Skeletal muscle satellite cell (primary cell): ENCODE measurements at regions not wholly inside any gene's neighbourhood (a gene's known extent, or its start where the extent isn't known, plus 50 kb on each side); places are given as distances from the start of the nearest gene placed in this dataset.
A peak's percentile ranks its signal among the peaks of the same experiment; 100 is the strongest.

Source experiments
- H3K27me3 ChIP-seq: 2 replicates; pipeline ENCODE4 v1.7.0; 2013; ENCODE audit warnings: low read length; ENCODE audit not compliant: control insufficient read depth, insufficient read depth
- H3K36me3 ChIP-seq: 2 replicates; pipeline ENCODE4 v1.7.0; 2013; ENCODE audit warnings: mild to moderate bottlenecking, control low read depth, low read length; ENCODE audit not compliant: insufficient read depth
- H3K4me1 ChIP-seq: 2 replicates; pipeline ENCODE4 v1.7.0; 2013; ENCODE audit warnings: low read length; ENCODE audit not compliant: control insufficient read depth, insufficient read depth
- H3K4me2 ChIP-seq: 2 replicates; pipeline ENCODE4 v1.7.0; 2013; ENCODE audit warnings: mild to moderate bottlenecking, low read length
- H3K4me3 ChIP-seq: 2 replicates; pipeline ENCODE4 v1.7.0; 2013; ENCODE audit warnings: low read length
- H3K9ac ChIP-seq: 2 replicates; pipeline ENCODE4 v1.7.0; 2013; ENCODE audit warnings: mild to moderate bottlenecking, low read depth, low read length, moderate library complexity
- H3K9me3 ChIP-seq: replicated peaks from 2 replicates; pipeline ENCODE4 v1.7.0; 2013; ENCODE audit warnings: mild to moderate bottlenecking, control low read depth, low read length

DNA sequence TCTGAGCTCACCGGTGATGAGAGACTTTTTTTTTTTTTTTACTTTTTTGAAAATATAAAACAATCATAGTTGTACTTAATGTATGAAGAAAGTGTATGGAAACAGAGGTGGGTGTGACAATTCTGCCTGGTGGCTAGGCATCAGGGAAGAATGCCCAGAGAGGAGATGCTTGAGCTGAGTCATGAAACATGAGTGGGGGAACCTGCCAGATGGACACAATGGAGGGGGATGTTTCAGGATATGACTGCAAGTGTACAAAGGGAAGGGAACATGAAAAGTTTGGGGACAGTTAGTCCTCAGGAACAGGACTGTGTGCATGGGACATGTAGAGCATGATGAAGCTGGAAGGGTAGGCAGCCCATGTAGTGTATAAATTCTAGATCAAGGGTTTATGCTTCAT lies 274.2 kb upstream of the E2F7 start:
- no peaks in the 10 kb centered on the region for H3K9me3 ChIP-seq
- no peaks in the 10 kb centered on the region for H3K27me3 ChIP-seq
- peaks cover 37% of the 10 kb centered on the region for H3K4me1 ChIP-seq
- no peak overlapping the region for H3K9ac ChIP-seq
- H3K36me3 ChIP-seq: no peaks in the 10 kb centered on the region
- H3K4me3 ChIP-seq: no peak overlapping the region
- H3K4me2 ChIP-seq: no peak overlapping the region

DNA sequence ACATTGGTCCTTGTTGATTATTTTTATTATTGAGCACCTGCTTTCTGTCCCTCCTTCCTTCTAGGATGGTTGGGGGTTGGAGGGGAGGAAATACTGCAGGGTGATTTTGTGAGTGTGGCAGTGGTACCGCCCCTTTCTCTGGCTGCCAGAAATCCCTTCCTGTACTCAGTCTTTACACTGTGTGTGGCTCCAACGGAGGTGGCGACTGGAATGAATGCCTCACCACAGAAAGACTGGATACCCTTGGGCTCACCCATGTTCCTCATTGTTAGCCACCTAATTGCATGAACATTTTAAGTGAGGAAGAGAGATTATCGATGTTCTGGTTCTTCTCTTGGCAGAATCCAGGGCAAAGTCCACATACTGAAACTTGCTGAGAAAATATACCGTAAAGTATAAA lies 272.0 kb upstream of the E2F7 start:
- H3K9me3 ChIP-seq: no peaks in the 10 kb centered on the region
- H3K9ac ChIP-seq: no peak overlapping the region
- H3K36me3 ChIP-seq: no peaks in the 10 kb centered on the region
- H3K27me3 ChIP-seq: no peaks in the 10 kb centered on the region
- H3K4me3 ChIP-seq: peak overlapping the region; percentile 48
- peaks cover 23% of the 10 kb centered on the region for H3K4me1 ChIP-seq
- peak overlapping the region; percentile 68 for H3K4me2 ChIP-seq

DNA sequence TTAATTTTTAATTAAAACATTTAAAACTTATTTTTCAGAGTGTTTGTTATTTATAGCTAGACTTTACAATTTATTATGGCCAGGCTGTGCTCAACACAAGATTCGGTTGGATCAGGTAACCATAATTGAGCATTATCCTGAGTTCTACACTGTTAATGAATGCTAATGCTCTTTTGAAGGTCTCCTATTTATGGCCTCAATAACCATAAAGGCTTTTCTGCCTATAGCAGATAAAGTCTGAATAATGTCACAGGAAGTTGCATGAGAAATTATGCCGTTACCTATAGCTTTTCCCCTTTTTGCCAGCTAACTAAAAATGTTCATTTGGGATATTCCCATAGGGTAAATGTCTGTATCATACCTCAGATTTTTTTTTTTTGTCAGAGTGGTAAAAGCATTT lies 269.4 kb upstream of the E2F7 start:
- Histone ChIP-seq H3K4me3 (no peak overlapping the region), H3K4me2 (no peak overlapping the region), H3K27me3 (no peaks in the 10 kb centered on the region), H3K9me3 (no peaks in the 10 kb centered on the region), H3K4me1 (peaks cover 21% of the 10 kb centered on the region), H3K9ac (no peak overlapping the region), H3K36me3 (no peaks in the 10 kb centered on the region)

DNA sequence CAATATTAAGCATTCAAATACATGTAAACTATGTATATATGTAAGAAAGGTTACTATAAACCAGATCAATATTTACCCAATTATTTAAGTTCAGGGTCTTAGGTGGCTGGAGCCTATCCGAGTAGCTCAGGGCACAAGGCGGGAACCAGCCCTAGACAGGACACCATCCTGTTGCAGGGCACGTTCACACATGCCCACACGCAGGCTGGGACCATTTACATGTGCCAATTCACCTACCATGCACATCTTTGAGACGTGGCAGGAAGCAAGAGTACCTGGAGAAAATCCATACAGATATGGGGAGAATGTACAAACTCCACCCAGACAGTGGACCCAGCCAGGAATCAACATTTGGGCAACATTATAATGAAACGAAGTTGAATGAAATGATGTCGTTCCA lies 263.0 kb upstream of the E2F7 start:
- Histone ChIP-seq H3K4me1 (no peaks in the 10 kb centered on the region), H3K27me3 (peaks cover 6% of the 10 kb centered on the region), H3K9ac (no peak overlapping the region), H3K4me2 (no peak overlapping the region), H3K4me3 (no peak overlapping the region), H3K9me3 (no peaks in the 10 kb centered on the region), H3K36me3 (no peaks in the 10 kb centered on the region)

DNA sequence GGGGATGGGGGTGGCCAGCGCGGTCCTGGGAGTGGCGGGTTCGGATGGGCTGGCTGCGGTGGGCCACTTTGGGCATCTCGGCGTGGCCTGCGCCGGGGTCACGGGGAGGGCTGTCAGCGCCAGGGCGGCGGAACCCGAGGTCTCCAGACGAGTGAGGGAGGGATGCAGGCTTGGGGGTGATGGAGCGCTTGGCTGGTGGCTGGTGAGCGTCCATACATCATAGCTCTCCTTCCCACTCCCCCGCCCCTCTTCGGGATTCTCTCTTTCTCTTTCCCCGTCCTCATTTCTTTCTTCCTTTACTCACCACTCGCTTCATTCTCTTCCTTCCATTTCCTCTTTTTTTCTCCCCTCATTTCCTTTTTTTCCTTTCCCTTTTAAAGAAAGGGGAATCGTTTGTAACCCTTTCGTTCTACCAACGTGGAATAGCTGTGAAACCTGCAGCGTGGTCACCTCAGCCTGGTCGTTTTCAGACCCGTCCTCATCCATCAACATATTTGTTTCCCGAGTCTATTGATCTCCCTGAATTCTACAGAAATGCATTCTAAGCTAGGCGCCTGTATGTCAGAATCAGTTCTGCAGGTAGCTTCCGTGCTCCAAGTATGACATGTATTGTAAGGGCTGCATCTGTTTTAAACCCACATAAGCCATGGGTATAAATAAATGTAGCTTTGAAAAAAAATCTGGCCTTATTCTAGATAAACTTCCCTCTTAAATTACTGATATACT lies 260.3 kb upstream of the E2F7 start:
- Histone ChIP-seq H3K4me1 (no peaks in the 10 kb centered on the region), H3K27me3 (peaks cover 6% of the 10 kb centered on the region), H3K9ac (peak overlapping the region; percentile 70), H3K9me3 (no peaks in the 10 kb centered on the region), H3K36me3 (no peaks in the 10 kb centered on the region), H3K4me3 (peak overlapping the region; percentile 83), H3K4me2 (peak overlapping the region; percentile 92)

DNA sequence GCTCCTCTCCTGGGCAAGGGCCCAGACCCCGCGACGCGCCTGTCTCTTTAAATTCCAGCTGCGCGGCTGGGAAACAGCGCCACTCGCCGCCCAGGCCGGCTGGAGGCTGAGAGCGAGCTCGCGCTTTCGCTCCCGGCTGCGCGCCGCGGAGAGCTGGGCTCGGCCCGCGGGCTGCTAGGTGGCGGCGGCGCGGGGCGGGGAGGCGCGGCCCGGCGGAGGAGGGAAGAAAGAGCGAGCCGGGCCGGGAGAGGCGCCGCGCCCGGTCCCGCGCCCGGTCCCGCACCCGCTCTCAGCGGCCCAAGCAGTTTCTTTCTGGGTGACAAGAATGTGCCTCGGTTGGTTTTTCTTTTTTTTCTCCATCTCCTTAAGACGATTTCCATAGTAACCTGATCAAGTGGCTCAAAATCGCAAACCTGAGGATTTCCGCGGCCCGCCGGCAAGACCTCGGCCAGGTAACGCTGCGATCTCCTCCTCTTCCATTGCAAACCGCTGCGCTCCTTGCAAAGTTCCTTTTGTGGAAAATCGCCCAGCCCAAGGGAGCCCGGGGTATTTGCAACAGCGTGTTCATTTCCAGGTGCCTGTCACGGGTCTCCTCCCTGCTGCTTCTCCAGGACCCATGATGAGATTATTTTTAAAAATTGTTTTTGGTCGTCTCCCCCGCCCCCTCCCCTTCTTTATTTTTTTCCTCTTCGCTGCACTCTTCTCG lies 259.5 kb upstream of the E2F7 start:
- Histone ChIP-seq H3K4me3 (peak overlapping the region; percentile 83), H3K9ac (peak overlapping the region; percentile 70), H3K9me3 (no peaks in the 10 kb centered on the region), H3K36me3 (no peaks in the 10 kb centered on the region), H3K4me1 (no peaks in the 10 kb centered on the region), H3K27me3 (peaks cover 6% of the 10 kb centered on the region), H3K4me2 (peak overlapping the region; percentile 92)

DNA sequence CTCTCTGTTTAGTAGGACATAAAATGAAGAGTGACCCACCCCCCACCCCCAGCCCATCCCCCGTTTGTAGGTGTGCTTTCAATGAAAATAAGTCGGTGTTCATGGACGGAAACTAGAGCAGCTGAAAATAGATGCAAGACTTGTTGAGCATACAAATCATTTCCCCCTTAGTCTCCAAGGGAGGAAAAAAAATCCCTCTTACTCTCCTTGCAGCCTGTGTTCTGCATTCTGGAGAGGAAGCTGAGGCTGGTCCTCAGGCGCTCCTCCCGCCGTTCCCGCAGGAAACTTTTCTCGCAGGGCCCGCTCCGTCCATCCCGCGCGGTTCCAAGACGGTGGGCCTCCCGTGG lies 259.0 kb upstream of the E2F7 start:
- H3K4me3 ChIP-seq: peak overlapping the region; percentile 83
- H3K4me2 ChIP-seq: peak overlapping the region; percentile 92
- H3K9me3 ChIP-seq: no peaks in the 10 kb centered on the region
- H3K27me3 ChIP-seq: peaks cover 6% of the 10 kb centered on the region
- peak overlapping the region; percentile 70 for H3K9ac ChIP-seq
- no peaks in the 10 kb centered on the region for H3K36me3 ChIP-seq
- no peaks in the 10 kb centered on the region for H3K4me1 ChIP-seq

DNA sequence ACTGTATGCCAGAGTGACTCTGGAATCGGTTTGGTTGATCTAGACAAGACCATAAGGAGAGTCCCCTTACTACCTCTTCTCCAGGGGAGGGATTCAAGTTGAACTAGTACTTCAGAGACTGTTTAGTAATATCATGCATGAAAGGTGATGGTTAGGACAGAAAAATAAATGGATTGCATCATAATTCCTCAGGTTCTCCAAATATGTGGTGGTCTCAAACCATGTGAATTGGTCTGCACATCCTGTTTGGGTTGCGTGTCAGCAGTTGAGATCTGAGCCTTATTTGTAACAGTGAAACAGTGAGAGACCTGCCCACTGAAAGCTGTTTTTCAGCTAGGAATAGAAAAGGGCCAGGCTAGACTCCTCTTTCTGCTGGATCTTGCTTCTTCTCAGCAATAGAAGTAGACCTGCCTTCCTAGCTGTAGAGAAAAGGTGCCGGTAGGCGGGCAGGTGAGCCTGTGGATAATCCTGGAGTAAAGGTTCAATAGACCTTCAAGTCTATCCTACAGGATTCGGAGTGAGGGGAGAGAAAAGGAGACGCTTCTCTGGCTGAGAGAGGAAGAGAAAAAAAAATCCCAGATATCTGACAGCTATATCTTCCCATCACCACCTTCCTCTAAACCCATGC lies 258.5 kb upstream of the E2F7 start:
- no peak overlapping the region for H3K9ac ChIP-seq
- H3K36me3 ChIP-seq: no peaks in the 10 kb centered on the region
- H3K9me3 ChIP-seq: no peaks in the 10 kb centered on the region
- no peak overlapping the region for H3K4me2 ChIP-seq
- H3K27me3 ChIP-seq: peaks cover 6% of the 10 kb centered on the region
- no peaks in the 10 kb centered on the region for H3K4me1 ChIP-seq
- H3K4me3 ChIP-seq: no peak overlapping the region

DNA sequence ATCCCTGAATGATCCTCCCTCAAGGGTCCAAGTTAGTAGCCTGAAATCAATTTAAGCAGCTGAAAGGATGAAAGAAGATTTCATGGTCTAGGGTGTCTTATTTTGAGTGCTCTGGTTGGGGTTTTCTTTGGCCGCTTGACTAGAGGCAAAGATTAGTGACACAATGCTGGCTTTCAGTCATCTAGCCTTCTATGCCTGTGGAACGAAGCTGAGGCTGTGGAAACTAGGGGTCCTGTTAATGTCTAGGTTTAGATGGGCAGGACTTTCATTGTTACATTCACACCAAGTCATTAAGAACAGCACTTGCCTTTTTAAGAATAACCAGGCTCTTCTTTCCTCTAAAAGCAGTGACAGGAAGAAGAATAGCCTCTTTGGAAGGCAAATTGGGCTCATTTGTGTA lies 253.8 kb upstream of the E2F7 start:
- Histone ChIP-seq H3K9me3 (no peaks in the 10 kb centered on the region), H3K4me3 (no peak overlapping the region), H3K4me1 (no peaks in the 10 kb centered on the region), H3K36me3 (no peaks in the 10 kb centered on the region), H3K27me3 (no peaks in the 10 kb centered on the region), H3K4me2 (no peak overlapping the region), H3K9ac (no peak overlapping the region)

DNA sequence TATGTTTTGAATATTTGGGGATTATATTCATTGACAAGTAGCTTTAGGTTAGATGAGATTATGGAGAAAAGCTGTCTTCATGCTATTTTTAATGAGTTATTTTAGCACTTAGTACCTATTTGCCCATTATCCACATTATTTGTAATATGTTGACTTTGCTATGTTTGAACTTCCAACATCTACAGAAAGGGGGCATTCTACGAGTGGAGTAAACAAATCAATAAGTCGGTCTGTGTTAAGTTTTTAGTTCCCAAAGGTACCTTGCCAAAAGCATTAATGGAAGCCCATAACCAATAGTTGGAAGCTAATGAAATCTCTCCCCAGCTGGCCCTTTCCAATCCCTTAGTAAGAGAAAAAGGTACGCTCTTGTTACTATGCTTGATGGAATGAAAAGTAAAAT lies 250.0 kb upstream of the E2F7 start:
- Histone ChIP-seq H3K36me3 (no peaks in the 10 kb centered on the region), H3K9me3 (no peaks in the 10 kb centered on the region), H3K9ac (no peak overlapping the region), H3K4me2 (no peak overlapping the region), H3K27me3 (no peaks in the 10 kb centered on the region), H3K4me3 (no peak overlapping the region), H3K4me1 (peaks cover 3% of the 10 kb centered on the region)

DNA sequence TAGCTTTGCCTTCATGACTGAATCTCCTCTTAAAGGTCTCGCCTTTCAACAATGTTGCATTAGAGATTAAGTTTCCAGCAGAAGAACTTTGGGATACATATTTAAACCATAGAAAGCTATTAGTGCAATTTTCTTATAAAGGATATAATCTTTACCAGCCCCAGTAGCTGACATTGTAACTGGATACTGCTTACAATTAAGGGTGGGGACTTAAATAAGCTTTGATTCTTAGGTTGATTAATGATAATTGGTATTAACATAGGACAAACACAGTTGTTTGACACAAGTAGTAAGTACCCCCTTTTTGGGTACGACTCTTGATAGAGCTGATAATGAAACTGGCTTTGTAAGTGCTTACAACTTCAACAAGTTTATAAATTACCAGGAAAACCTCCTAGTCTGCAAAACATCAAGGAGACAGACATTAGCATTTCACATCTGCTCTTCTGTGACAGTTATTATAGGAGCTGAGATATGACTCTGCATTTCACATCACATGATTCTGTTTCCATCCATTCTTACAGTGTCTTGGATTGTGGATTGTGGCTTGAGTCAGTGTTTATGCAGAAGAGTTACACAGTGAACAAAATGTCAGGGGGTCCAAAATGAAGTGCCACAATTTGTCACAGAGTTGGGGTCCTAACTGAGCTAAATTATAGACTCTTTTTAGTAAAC lies 249.1 kb upstream of the E2F7 start:
- no peaks in the 10 kb centered on the region for H3K27me3 ChIP-seq
- H3K4me2 ChIP-seq: no peak overlapping the region
- H3K4me3 ChIP-seq: no peak overlapping the region
- H3K9ac ChIP-seq: no peak overlapping the region
- H3K9me3 ChIP-seq: no peaks in the 10 kb centered on the region
- H3K4me1 ChIP-seq: peaks cover 3% of the 10 kb centered on the region
- H3K36me3 ChIP-seq: no peaks in the 10 kb centered on the region
